ENCODE measurements at regions not wholly inside any gene's neighbourhood (a gene's known extent, or its start where the extent isn't known, plus 50 kb on each side); places are given as distances from the start of the nearest gene placed in this dataset.

DNA sequence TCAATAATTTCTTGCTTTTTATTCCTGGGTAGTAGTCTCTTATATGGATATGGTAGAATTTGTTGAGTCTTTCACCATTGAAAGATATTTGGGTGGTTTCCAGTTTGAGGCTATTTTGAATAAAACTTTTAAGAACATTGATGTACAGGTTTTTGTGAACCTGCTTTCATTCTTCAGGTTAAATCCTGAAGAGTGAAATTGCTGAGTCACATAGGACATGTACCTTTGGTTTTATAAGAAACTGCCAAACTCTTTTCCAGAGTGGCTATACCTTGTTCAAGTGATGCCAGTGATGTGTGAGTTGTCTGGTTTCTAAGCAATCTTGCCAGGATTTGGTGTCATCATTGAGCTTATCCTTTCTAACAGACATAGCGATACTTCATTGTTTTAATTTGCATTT lies 184.6 kb upstream of the PZP start:
- Histone ChIP-seq H3K9me3 (ENCODE audit: insufficient read depth in 2 of 2, low read depth in 1 of 2, low read length in 1 of 2) (no peaks in the 10 kb centered on the region), H3K79me2 (ENCODE audit: control insufficient read depth in 1 of 2, insufficient read depth in 2 of 2, low read length in 2 of 2) (no peaks in the 10 kb centered on the region), H2AK5ac (ENCODE audit: low read depth, low read length) (no peak overlapping the region), H3K36me3 (ENCODE audit: control insufficient read depth in 2 of 4, insufficient read depth in 4 of 4, low read length in 3 of 4) (no peaks in the 10 kb centered on the region), H4K91ac (replicated peaks; ENCODE audit: insufficient read length, low read length) (no peak overlapping the region), H2BK20ac (ENCODE audit: low read length) (no peak overlapping the region), H4K8ac (ENCODE audit: extremely low read depth, insufficient read depth, low read length) (no peak overlapping the region), H3K23me2 (ENCODE audit: low read depth, low read length) (no peaks in the 10 kb centered on the region), H3K27me3 (replicated peaks in 1 of 4; ENCODE audit: control insufficient read depth in 3 of 4, extremely low read depth in 1 of 4, insufficient read depth in 3 of 4, low read length in 3 of 4) (no peaks in the 10 kb centered on the region), H2AFZ (ENCODE audit: low read length) (no peak overlapping the region), H3K23ac (ENCODE audit: insufficient read length) (no peak overlapping the region), H3K27ac (ENCODE audit: low read depth, low read length) (no peak overlapping the region), H4K5ac (ENCODE audit: insufficient read length, low read depth, low read length) (no peak overlapping the region), H3K56ac (replicated peaks; ENCODE audit: insufficient read length, low read depth, low read length) (no peak overlapping the region), H3K4me3 (ENCODE audit: extremely low read depth in 1 of 4, insufficient read depth in 2 of 4, low read depth in 3 of 4, low read length in 4 of 4) (no peak overlapping the region), H3K4me1 (replicated peaks in 1 of 4; ENCODE audit: control insufficient read depth in 3 of 4, insufficient read depth in 4 of 4, low read length in 3 of 4) (peaks cover 0 to 7% (median 3%) of the 10 kb centered on the region in 4 experiments; a peak in 3 of 7 replicates), H2BK15ac (ENCODE audit: low read length) (no peak overlapping the region), H3K79me1 (ENCODE audit: low read depth, low read length) (no peaks in the 10 kb centered on the region), H4K20me1 (replicated peaks in 1 of 2; ENCODE audit: control insufficient read depth in 1 of 2, insufficient read depth in 2 of 2, low read length in 2 of 2) (no peaks in the 10 kb centered on the region), H3K4ac (replicated peaks; ENCODE audit: insufficient read length, low read depth, low read length) (no peak overlapping the region), H2BK12ac (ENCODE audit: low read depth, low read length) (no peak overlapping the region), H3K9ac (replicated peaks in 1 of 4; ENCODE audit: extremely low read depth in 1 of 4, low read depth in 3 of 4, low read length in 3 of 4) (no peak overlapping the region), H3K18ac (ENCODE audit: extremely low read depth, low read length) (no peak overlapping the region), H3K4me2 (ENCODE audit: insufficient read depth in 1 of 2, low read depth in 2 of 2, low read length in 2 of 2) (no peak overlapping the region), H2BK120ac (replicated peaks; ENCODE audit: low read depth, low read length) (no peak overlapping the region), H2BK5ac (ENCODE audit: low read depth, low read length) (no peak overlapping the region), H3K14ac (ENCODE audit: insufficient read length) (no peak overlapping the region)
- FAIRE-seq (no peak), DNase-seq (ENCODE audit: low read depth in 1 of 2, low spot score in 2 of 2) (no peak)
- ChIA-PET POLR2A (ENCODE audit: partially characterized antibody) (no interaction called here), CTCF (ENCODE audit: partially characterized antibody) (interaction anchor here (1.5 kb wide), 1 partner anchor 14 kb away, joined by 5 read pairs; no protein-coding TSS in a partner anchor)
- WGBS, 2 experiments (ENCODE audit: extremely low coverage in 1 of 2, insufficient coverage in 1 of 2, insufficient read length in 1 of 2, insufficient replicate concordance in 2 of 2, low coverage in 1 of 2, low lambda C conversion rate in 2 of 2, missing lambda C conversion rate in 1 of 2) = 95% methylated on average over 1 of the region's 1 CpG; no CpG with 5 or more reads in 1 of the 2 experiments
- TF ChIP-seq BCL11A (IDR thresholded peaks at IDR 0.05; ENCODE audit: low read depth in 2 of 2, low read length in 2 of 2) (no peak), MAFK (IDR thresholded peaks at IDR 0.05; ENCODE audit: low read depth, low read length) (peak; percentile 24; the same call in 1 of the 2 replicates)
